ENCODE measurements at regions not wholly inside any gene's neighbourhood (a gene's known extent, or its start where the extent isn't known, plus 50 kb on each side); places are given as distances from the start of the nearest gene placed in this dataset.
"Not testable (repeated sequence)": the region's sequence is repeated elsewhere in the genome, so short reads cannot be mapped to it uniquely, and the experiment has no call there.

DNA sequence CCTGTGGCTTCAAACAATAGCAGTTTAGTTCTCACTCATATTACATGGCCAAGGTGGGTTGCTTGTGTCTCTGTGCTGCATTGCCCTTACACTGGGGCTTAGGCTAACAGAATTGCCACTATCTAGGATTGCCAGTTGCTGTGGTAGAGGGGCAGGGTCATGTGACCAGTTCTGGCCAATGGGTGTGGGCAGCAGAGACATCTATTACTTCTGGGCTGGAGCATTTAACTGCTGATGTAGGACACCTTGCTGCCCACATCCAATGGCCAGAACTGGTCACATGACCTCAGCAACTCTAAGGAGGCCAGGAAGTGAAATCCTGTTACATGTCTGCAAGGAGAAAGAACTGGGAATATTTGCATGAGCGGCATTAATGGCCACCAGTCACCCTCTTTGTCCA lies 199.3 kb downstream of the C9orf152 start:
- TF ChIP-seq, protein P1, sequence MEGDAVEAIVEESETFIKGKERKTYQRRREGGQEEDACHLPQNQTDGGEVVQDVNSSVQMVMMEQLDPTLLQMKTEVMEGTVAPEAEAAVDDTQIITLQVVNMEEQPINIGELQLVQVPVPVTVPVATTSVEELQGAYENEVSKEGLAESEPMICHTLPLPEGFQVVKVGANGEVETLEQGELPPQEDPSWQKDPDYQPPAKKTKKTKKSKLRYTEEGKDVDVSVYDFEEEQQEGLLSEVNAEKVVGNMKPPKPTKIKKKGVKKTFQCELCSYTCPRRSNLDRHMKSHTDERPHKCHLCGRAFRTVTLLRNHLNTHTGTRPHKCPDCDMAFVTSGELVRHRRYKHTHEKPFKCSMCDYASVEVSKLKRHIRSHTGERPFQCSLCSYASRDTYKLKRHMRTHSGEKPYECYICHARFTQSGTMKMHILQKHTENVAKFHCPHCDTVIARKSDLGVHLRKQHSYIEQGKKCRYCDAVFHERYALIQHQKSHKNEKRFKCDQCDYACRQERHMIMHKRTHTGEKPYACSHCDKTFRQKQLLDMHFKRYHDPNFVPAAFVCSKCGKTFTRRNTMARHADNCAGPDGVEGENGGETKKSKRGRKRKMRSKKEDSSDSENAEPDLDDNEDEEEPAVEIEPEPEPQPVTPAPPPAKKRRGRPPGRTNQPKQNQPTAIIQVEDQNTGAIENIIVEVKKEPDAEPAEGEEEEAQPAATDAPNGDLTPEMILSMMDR (IDR thresholded peaks at IDR 0.05) = no peak
- no peaks in the 10 kb centered on the region for H3K9me3 ChIP-seq (ENCODE audit: control insufficient read depth, low read length)
- H3K27me3 ChIP-seq (ENCODE audit: control insufficient read depth, insufficient read depth, low read length) = no peaks in the 10 kb centered on the region
- H3K9ac ChIP-seq = no peak overlapping the region
- no peaks in the 10 kb centered on the region for H3K36me3 ChIP-seq (ENCODE audit: control insufficient read depth, insufficient read depth, low read length)
- H3K4me3 ChIP-seq (ENCODE audit: low read depth, low read length) = no peak overlapping the region
- no peaks in the 10 kb centered on the region for H3K79me2 ChIP-seq
- no peaks in the 10 kb centered on the region for H3K4me1 ChIP-seq
- no peak overlapping the region for H2AFZ ChIP-seq
- no peak overlapping the region for H3K4me2 ChIP-seq (ENCODE audit: low read length)
- no peak overlapping the region for H3K27ac ChIP-seq

DNA sequence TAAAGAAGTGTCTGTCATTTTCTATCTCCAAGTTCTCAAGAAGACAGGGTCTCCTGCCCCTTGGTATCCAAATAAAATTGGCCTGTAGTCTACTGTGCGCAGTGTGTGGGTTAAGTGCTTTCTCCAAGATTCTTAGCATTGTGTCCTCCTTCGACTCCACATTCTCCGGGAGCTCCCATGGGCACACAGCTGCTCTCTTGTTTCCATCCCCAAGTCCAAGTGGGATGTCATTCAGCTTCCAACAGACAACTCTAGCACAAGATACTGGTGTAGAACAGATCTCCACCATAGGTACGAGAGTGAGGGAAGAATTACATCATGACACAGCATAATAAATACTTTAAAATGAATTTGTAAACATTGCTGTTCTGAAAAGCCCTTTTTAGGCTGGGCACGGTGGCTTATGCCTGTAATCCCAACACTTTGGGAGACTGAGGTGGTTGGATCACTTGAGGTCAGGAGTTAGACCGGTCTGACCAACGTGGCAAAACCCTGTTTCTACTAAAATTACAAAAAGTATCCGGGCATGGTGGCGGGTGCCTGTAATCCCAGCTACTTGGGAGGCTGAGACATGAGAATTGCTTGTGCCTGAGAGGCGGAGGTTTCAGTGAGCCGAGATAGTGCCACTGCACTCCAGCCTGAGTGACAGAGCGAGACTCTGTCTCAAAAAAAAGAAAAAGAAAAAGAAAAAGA lies 196.2 kb downstream of the C9orf152 start:
- TF ChIP-seq, protein P1 (IDR thresholded peaks at IDR 0.05) = no peak
- no peak overlapping the region for H2AFZ ChIP-seq
- no peak overlapping the region for H3K9ac ChIP-seq
- H3K9me3 ChIP-seq (ENCODE audit: control insufficient read depth, low read length) = no peaks in the 10 kb centered on the region
- no peaks in the 10 kb centered on the region for H3K79me2 ChIP-seq
- no peaks in the 10 kb centered on the region for H3K36me3 ChIP-seq (ENCODE audit: control insufficient read depth, insufficient read depth, low read length)
- no peaks in the 10 kb centered on the region for H3K27me3 ChIP-seq (ENCODE audit: control insufficient read depth, insufficient read depth, low read length)
- H3K27ac ChIP-seq = no peak overlapping the region
- H3K4me2 ChIP-seq (ENCODE audit: low read length) = no peak overlapping the region
- H3K4me1 ChIP-seq = no peaks in the 10 kb centered on the region
- H3K4me3 ChIP-seq (ENCODE audit: low read depth, low read length) = no peak overlapping the region

DNA sequence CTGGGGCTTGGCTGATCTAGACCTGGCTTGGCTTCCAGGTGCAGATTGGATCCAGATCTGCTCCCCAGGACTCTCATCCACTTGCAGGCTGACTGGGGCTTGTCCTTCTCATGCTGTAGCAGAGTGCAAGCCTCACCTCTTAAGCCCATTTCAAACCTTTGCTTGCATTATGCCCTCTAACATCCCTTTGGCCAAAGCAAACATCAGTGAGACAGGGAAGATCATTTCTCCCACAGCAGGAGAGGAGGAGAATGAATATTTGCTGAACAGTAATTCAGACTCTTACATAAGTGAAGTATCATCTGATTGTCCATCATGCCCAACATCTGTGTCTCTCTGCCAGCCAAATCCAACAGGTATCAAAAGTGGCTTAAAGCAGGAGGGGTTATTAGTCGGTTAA lies 194.9 kb downstream of the C9orf152 start:
- Histone ChIP-seq H3K27ac (no peak overlapping the region), H3K9ac (no peak overlapping the region), H3K9me3 (ENCODE audit: control insufficient read depth, low read length) (no peaks in the 10 kb centered on the region), H3K4me1 (no peaks in the 10 kb centered on the region), H2AFZ (no peak overlapping the region), H3K27me3 (ENCODE audit: control insufficient read depth, insufficient read depth, low read length) (no peaks in the 10 kb centered on the region), H3K4me3 (ENCODE audit: low read depth, low read length) (no peak overlapping the region), H3K4me2 (ENCODE audit: low read length) (no peak overlapping the region), H3K79me2 (no peaks in the 10 kb centered on the region), H3K36me3 (ENCODE audit: control insufficient read depth, insufficient read depth, low read length) (no peaks in the 10 kb centered on the region)
- TF ChIP-seq, protein P1 (IDR thresholded peaks at IDR 0.05) = no peak

DNA sequence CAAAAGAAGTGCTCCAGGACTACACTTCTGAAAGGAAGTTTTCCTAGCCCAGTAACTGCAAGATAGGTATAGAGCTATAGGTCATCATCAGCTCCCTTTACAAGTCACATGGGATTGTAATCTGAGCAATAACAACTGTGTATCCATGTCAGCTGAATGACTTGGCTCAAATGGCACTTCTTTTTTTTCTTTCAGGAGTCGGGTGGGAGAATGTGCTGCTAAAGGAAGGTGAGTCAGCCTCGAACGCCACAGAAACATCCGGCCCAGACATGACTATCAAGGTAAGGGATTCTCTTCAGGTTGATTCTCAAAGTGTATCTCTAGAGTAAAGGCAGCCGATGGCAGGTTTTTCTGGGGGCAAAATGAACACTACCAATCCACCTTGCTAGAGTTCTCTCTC lies 192.2 kb downstream of the C9orf152 start:
- no peaks in the 10 kb centered on the region for H3K27me3 ChIP-seq (ENCODE audit: control insufficient read depth, insufficient read depth, low read length)
- no peak overlapping the region for H2AFZ ChIP-seq
- no peak overlapping the region for H3K27ac ChIP-seq
- H3K79me2 ChIP-seq = no peaks in the 10 kb centered on the region
- TF ChIP-seq, protein P1 (IDR thresholded peaks at IDR 0.05) = no peak
- no peak overlapping the region for H3K9ac ChIP-seq
- H3K4me3 ChIP-seq (ENCODE audit: low read depth, low read length) = no peak overlapping the region
- no peaks in the 10 kb centered on the region for H3K9me3 ChIP-seq (ENCODE audit: control insufficient read depth, low read length)
- H3K4me1 ChIP-seq = no peaks in the 10 kb centered on the region
- no peak overlapping the region for H3K4me2 ChIP-seq (ENCODE audit: low read length)
- H3K36me3 ChIP-seq (ENCODE audit: control insufficient read depth, insufficient read depth, low read length) = no peaks in the 10 kb centered on the region

DNA sequence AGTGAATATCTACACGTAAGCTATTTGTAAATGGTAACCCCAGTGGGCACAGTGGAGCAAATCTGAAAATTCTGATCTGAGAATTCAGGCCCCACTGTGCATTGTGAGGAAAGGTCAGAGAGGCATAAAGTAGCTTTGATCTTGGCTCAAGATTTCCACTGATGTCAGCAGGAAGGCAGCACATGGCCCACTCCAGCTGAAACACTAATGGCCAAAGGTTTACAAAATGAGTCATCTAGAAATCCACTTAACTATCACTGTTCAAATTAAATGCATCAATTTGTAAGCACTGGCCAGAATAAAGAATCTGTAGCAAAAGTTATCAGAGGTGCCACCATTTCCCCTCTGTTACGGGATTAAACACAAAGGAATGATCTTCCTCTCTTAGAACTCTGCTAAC lies 191.6 kb downstream of the C9orf152 start:
- H3K27me3 ChIP-seq (ENCODE audit: control insufficient read depth, insufficient read depth, low read length) = no peaks in the 10 kb centered on the region
- H3K79me2 ChIP-seq = no peaks in the 10 kb centered on the region
- no peaks in the 10 kb centered on the region for H3K4me1 ChIP-seq
- no peak overlapping the region for H3K4me2 ChIP-seq (ENCODE audit: low read length)
- H3K9ac ChIP-seq = no peak overlapping the region
- H3K27ac ChIP-seq = no peak overlapping the region
- no peak overlapping the region for H2AFZ ChIP-seq
- no peaks in the 10 kb centered on the region for H3K36me3 ChIP-seq (ENCODE audit: control insufficient read depth, insufficient read depth, low read length)
- TF ChIP-seq, protein P1 (IDR thresholded peaks at IDR 0.05) = no peak
- H3K9me3 ChIP-seq (ENCODE audit: control insufficient read depth, low read length) = no peaks in the 10 kb centered on the region
- no peak overlapping the region for H3K4me3 ChIP-seq (ENCODE audit: low read depth, low read length)

DNA sequence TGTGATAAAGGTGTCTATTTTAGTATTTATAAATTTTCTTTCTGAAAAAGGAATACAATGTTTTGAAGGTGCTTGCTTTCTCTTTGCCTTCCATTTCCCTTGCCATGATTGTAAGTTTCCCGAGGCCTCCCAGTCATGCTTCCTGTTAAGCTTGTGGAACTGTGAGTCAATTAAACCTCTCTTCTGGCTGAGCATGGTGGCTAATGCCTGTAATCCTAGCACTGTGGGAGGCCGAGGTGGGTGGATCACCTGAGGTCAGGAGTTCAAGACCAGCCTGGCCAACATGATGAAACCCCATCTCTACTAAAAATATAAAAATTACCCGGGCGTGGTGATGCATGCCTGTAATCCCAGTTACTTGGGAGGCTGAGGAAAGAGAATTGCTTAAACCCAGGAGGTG lies 187.7 kb downstream of the C9orf152 start:
- not testable (repeated sequence) for H3K79me2 ChIP-seq; H3K4me1 ChIP-seq; H3K4me2 ChIP-seq (ENCODE audit: low read length); H3K9me3 ChIP-seq (ENCODE audit: control insufficient read depth, low read length); H3K4me3 ChIP-seq (ENCODE audit: low read depth, low read length); H2AFZ ChIP-seq; H3K27me3 ChIP-seq (ENCODE audit: control insufficient read depth, insufficient read depth, low read length); H3K27ac ChIP-seq; H3K36me3 ChIP-seq (ENCODE audit: control insufficient read depth, insufficient read depth, low read length); H3K9ac ChIP-seq

Measured in parathyroid adenoma (tissue), 2 donors.